Fibroblast of peridontal ligament (primary cell): ENCODE measurements at regions not wholly inside any gene's neighbourhood (a gene's known extent, or its start where the extent isn't known, plus 50 kb on each side); places are given as distances from the start of the nearest gene placed in this dataset.

Experiments
- DNase-seq: peaks from one replicate; pipeline ENCODE4 v3.0.0-alpha.2; 2010; ENCODE audit errors: extremely low read depth

- no peak for DNase-seq
Measured at GRCh38 chr4:154088741-154089140, 299.9 kb upstream of the SFRP2 start.

GRCh38 chr4:154086247-154086646 lies 297.4 kb upstream of the SFRP2 start:
- DNase-seq = no peak

- no peak for DNase-seq
Measured at GRCh38 chr4:154084864-154085263, 296.0 kb upstream of the SFRP2 start.

- DNase-seq = no peak
Measured at GRCh38 chr4:154082760-154083535, 294.1 kb upstream of the SFRP2 start.

GRCh38 chr4:154081391-154081790 lies 292.5 kb upstream of the SFRP2 start:
- no peak for DNase-seq

- DNase-seq = no peak
Measured at GRCh38 chr4:154078504-154079350, 289.8 kb upstream of the SFRP2 start.

- no peak for DNase-seq
Measured at GRCh38 chr4:154076921-154077320, 288.0 kb upstream of the SFRP2 start.

- peak; percentile 4 for DNase-seq
Measured at GRCh38 chr4:154073107-154073822, 284.4 kb upstream of the SFRP2 start.

GRCh38 chr4:154067786-154068185 lies 278.9 kb upstream of the SFRP2 start:
- no peak for DNase-seq

- DNase-seq = no peak
Measured at GRCh38 chr4:154065368-154065767, 276.5 kb upstream of the SFRP2 start.

GRCh38 chr4:154064244-154064643 lies 275.4 kb upstream of the SFRP2 start:
- DNase-seq = no peak

GRCh38 chr4:154049457-154050181 lies 260.7 kb upstream of the SFRP2 start:
- peak; percentile 14 for DNase-seq

- no peak for DNase-seq
Measured at GRCh38 chr4:154047733-154048132, 258.9 kb upstream of the SFRP2 start.

GRCh38 chr4:154044742-154045485 lies 256.0 kb upstream of the SFRP2 start:
- no peak for DNase-seq

- no peak for DNase-seq
Measured at GRCh38 chr4:154044108-154044531, 255.2 kb upstream of the SFRP2 start.

GRCh38 chr4:154041640-154042039 lies 252.8 kb upstream of the SFRP2 start:
- no peak for DNase-seq

GRCh38 chr4:154039435-154040343 lies 250.8 kb upstream of the SFRP2 start:
- DNase-seq = no peak

GRCh38 chr4:154036856-154037255 lies 248.0 kb upstream of the SFRP2 start:
- no peak for DNase-seq

GRCh38 chr4:154035341-154035740 lies 246.5 kb upstream of the SFRP2 start:
- no peak for DNase-seq

- no peak for DNase-seq
Measured at GRCh38 chr4:154033921-154034320, 245.0 kb upstream of the SFRP2 start.
